ENCODE measurements at regions not wholly inside any gene's neighbourhood (a gene's known extent, or its start where the extent isn't known, plus 50 kb on each side); places are given as distances from the start of the nearest gene placed in this dataset.

DNA sequence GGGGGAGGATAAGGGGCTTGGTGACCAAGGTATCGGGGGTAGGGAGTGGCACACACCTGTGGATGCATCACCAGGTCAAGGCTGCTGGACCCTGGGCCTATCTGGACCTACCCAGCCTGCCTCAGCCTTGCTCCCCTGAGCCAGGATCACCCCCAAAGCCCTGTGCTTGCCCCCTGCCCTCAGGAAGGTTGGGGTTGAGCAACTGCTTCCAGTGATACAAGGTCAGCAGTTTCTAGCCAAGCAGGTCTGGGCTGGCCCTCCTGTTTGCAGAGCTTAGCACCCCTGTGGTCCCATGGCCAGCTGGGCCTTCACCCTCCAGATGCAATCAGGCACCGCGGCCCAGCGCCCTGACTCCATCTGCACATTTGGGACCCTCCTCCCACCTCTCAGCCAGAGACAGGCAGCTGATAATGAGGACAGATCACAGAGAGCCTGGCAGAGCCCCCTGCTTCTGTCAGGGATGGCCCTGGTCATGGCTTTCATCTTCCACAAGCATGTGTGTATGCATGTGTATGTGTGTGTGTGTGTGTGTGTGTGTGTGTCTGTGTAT is 154.6 kb downstream of the TFCP2L1 start:
- TF ChIP-seq BHLHE40 (IDR thresholded peaks at IDR 0.05; ENCODE audit: borderline replicate concordance): no peak
- no peak for TF ChIP-seq PKNOX1 (IDR thresholded peaks at IDR 0.05)
- no peak for TF ChIP-seq ELF4 (IDR thresholded peaks at IDR 0.05)
- TF ChIP-seq SP1 (IDR thresholded peaks at IDR 0.05): no peak
- no peak for TF ChIP-seq FOXK2 (IDR thresholded peaks at IDR 0.05)
- TF ChIP-seq LEF1 (IDR thresholded peaks at IDR 0.05; ENCODE audit: borderline replicate concordance): no peak
